H1 (cell line): ENCODE measurements at regions not wholly inside any gene's neighbourhood (a gene's known extent, or its start where the extent isn't known, plus 50 kb on each side); places are given as distances from the start of the nearest gene placed in this dataset.

Experiments
- CTCF ChIA-PET: fragments of 300-600 bp; sonication (Branson Sonifier 250); formaldehyde crosslinking; loops from one replicate; lab custom pipeline; 2021; ENCODE audit not compliant: partially characterized antibody; lab: Charles Lee
- POLR2A ChIA-PET: fragments of 300-600 bp; sonication (Branson Sonifier 250); formaldehyde crosslinking; loops from one replicate; lab custom pipeline; 2021; ENCODE audit warnings: inconsistent platforms; ENCODE audit not compliant: partially characterized antibody; lab: Charles Lee
- DNase-seq, 2 experiments: peaks; one replicate each; pipeline versions ENCODE4 v3.0.0 to v3.0.0-alpha.2; 2010 to 2022; ENCODE audit warnings: low spot score in 2 of 2, low read depth in 1 of 2, mixed read lengths in 1 of 2
- FAIRE-seq: peaks from 2 replicates; lab custom pipeline; 2011; peaks lifted over from hg19 to GRCh38; lab: Jason Lieb, UNC
- H2AFZ ChIP-seq: 2 replicates; pipeline ENCODE4 v1.8.1; 2012; ENCODE audit warnings: low read length, inconsistent platforms
- H2AK5ac ChIP-seq: 2 replicates; pipeline ENCODE4 v1.6.1; 2013; ENCODE audit warnings: low read depth, low read length
- H2BK120ac ChIP-seq: replicated peaks from 2 replicates; pipeline ENCODE3; 2013; ENCODE audit warnings: low read depth, low read length, inconsistent platforms
- H2BK12ac ChIP-seq: 2 replicates; pipeline ENCODE4 v1.6.1; 2013; ENCODE audit warnings: low read depth, low read length
- H2BK15ac ChIP-seq: 2 replicates; pipeline ENCODE4 v1.6.1; 2013; ENCODE audit warnings: low read length
- H2BK20ac ChIP-seq: 2 replicates; pipeline ENCODE4 v1.6.1; 2013; ENCODE audit warnings: low read length
- H2BK5ac ChIP-seq: 2 replicates; pipeline ENCODE4 v1.6.1; 2013; ENCODE audit warnings: low read depth, low read length
- H3K14ac ChIP-seq: 2 replicates; pipeline ENCODE4 v1.6.1; 2013; ENCODE audit warnings: inconsistent platforms; ENCODE audit not compliant: insufficient read length
- H3K18ac ChIP-seq: 2 replicates; pipeline ENCODE4 v1.6.1; 2013; ENCODE audit warnings: low read length; ENCODE audit errors: extremely low read depth
- H3K23ac ChIP-seq: 2 replicates; pipeline ENCODE4 v1.6.1; 2013; ENCODE audit warnings: inconsistent platforms; ENCODE audit not compliant: insufficient read length
- H3K23me2 ChIP-seq: 2 replicates; pipeline ENCODE4 v1.6.1; 2013; ENCODE audit warnings: low read depth, low read length
- H3K27ac ChIP-seq: 2 replicates; pipeline ENCODE4 v1.6.1; 2011; ENCODE audit warnings: low read depth, low read length, inconsistent platforms
- H3K27me3 ChIP-seq, 4 experiments: replicated peaks in 1 of 4; 1 replicate in 1 of 4; 2 replicates in 3 of 4; pipeline versions ENCODE4 v1.6.1 to v1.8.1; 2011 to 2013; ENCODE audit warnings: low read length in 3 of 4, mild to moderate bottlenecking in 3 of 4, inconsistent platforms in 2 of 4, mixed read lengths in 2 of 4, moderate library complexity in 1 of 4; ENCODE audit not compliant: control insufficient read depth in 3 of 4, insufficient read depth in 3 of 4; ENCODE audit errors: extremely low read depth in 1 of 4
- H3K36me3 ChIP-seq, 4 experiments: 2 replicates each; pipeline versions ENCODE4 v1.6.1 to v1.8.1; 2011 to 2013; ENCODE audit warnings: mild to moderate bottlenecking in 4 of 4, low read length in 3 of 4, moderate library complexity in 2 of 4, control low read depth in 1 of 4, inconsistent platforms in 1 of 4; ENCODE audit not compliant: insufficient read depth in 4 of 4, control insufficient read depth in 2 of 4
- H3K4ac ChIP-seq: replicated peaks from 2 replicates; pipeline ENCODE3; 2013; ENCODE audit warnings: low read length, low read depth, mixed read lengths, inconsistent platforms; ENCODE audit not compliant: insufficient read length
- H3K4me1 ChIP-seq, 4 experiments: replicated peaks in 1 of 4; 1 replicate in 1 of 4; 2 replicates in 3 of 4; pipeline versions ENCODE4 v1.6.1 to v1.8.1; 2011 to 2013; ENCODE audit warnings: low read length in 3 of 4, inconsistent platforms in 2 of 4, mixed read lengths in 1 of 4; ENCODE audit not compliant: insufficient read depth in 4 of 4, control insufficient read depth in 3 of 4
- H3K4me2 ChIP-seq, 2 experiments: 2 replicates each; pipeline versions ENCODE4 v1.6.1 to v1.8.1; 2011 to 2013; ENCODE audit warnings: low read depth in 2 of 2, low read length in 2 of 2, control low read depth in 1 of 2, inconsistent platforms in 1 of 2, mild to moderate bottlenecking in 1 of 2; ENCODE audit not compliant: insufficient read depth in 1 of 2
- H3K4me3 ChIP-seq, 4 experiments: fragments of 200-600, 300-600 bp in 1 of 4; sonication (generic), shearing (Covaris generic), sonication (Bioruptor Twin) in 1 of 4; 2 replicates each; pipeline versions ENCODE4 v1.5.1 to v1.8.1; 2011 to 2016; ENCODE audit warnings: low read length in 4 of 4, low read depth in 3 of 4, control low read depth in 2 of 4, inconsistent platforms in 2 of 4, mild to moderate bottlenecking in 2 of 4, mixed read lengths in 1 of 4, moderate library complexity in 1 of 4; ENCODE audit not compliant: insufficient read depth in 2 of 4; ENCODE audit errors: extremely low read depth in 1 of 4
- H3K56ac ChIP-seq: replicated peaks from 2 replicates; pipeline ENCODE3; 2013; ENCODE audit warnings: low read depth, mild to moderate bottlenecking, mixed read lengths, low read length, inconsistent platforms; ENCODE audit not compliant: insufficient read length
- H3K79me1 ChIP-seq: 2 replicates; pipeline ENCODE4 v1.6.1; 2013; ENCODE audit warnings: low read depth, low read length, control low read depth
- H3K79me2 ChIP-seq, 2 experiments: 2 replicates each; pipeline versions ENCODE4 v1.6.1 to v1.8.1; 2012 to 2013; ENCODE audit warnings: low read length in 2 of 2, mild to moderate bottlenecking in 2 of 2, inconsistent platforms in 1 of 2; ENCODE audit not compliant: insufficient read depth in 2 of 2, control insufficient read depth in 1 of 2
- H3K9ac ChIP-seq, 4 experiments: replicated peaks in 1 of 4; 1 replicate in 1 of 4; 2 replicates in 3 of 4; pipeline versions ENCODE4 v1.6.1 to v1.8.1; 2011 to 2013; ENCODE audit warnings: low read depth in 3 of 4, low read length in 3 of 4, control low read depth in 2 of 4, mild to moderate bottlenecking in 2 of 4, moderate library complexity in 2 of 4, inconsistent platforms in 1 of 4; ENCODE audit errors: extremely low read depth in 1 of 4
- H3K9me3 ChIP-seq, 2 experiments: 2 replicates each; pipeline versions ENCODE4 v1.6.1 to v1.8.1; 2012 to 2013; ENCODE audit warnings: mild to moderate bottlenecking in 2 of 2, moderate library complexity in 2 of 2, control low read depth in 1 of 2, inconsistent platforms in 1 of 2, low read depth in 1 of 2, low read length in 1 of 2, mixed read lengths in 1 of 2; ENCODE audit not compliant: insufficient read depth in 2 of 2
- H4K20me1 ChIP-seq, 2 experiments: replicated peaks in 1 of 2; 2 replicates each; pipeline versions ENCODE3 to v1.8.1; 2011 to 2013; ENCODE audit warnings: inconsistent platforms in 2 of 2, low read length in 2 of 2, mild to moderate bottlenecking in 1 of 2; ENCODE audit not compliant: insufficient read depth in 2 of 2, control insufficient read depth in 1 of 2
- H4K5ac ChIP-seq: 2 replicates; pipeline ENCODE4 v1.6.1; 2013; ENCODE audit warnings: low read length, low read depth, mixed read lengths, inconsistent platforms; ENCODE audit not compliant: insufficient read length
- H4K8ac ChIP-seq: 2 replicates; pipeline ENCODE4 v1.8.0; 2013; ENCODE audit warnings: mild to moderate bottlenecking, moderate library complexity, low read length, inconsistent platforms; ENCODE audit not compliant: insufficient read depth; ENCODE audit errors: extremely low read depth
- H4K91ac ChIP-seq: replicated peaks from 2 replicates; pipeline ENCODE3; 2013; ENCODE audit warnings: low read length, mixed read lengths, inconsistent platforms; ENCODE audit not compliant: insufficient read length
- ASH2L ChIP-seq: fragments of 200-600, 300-600 bp; sonication (generic); IDR thresholded peaks from one replicate; pipeline ENCODE4 v1.7.1; 2017; ENCODE audit warnings: low read length
- CBX8 ChIP-seq: fragments of 300-800, 300-1000 bp; sonication (generic); IDR thresholded peaks from 2 replicates; pipeline ENCODE4 v1.7.1; 2016; ENCODE audit warnings: low read depth, low read length, borderline replicate concordance
- CREB1 ChIP-seq: IDR thresholded peaks from 2 replicates; pipeline ENCODE4 v1.6.1; 2012; ENCODE audit warnings: inconsistent platforms
- RAD21 ChIP-seq, 2 experiments: IDR thresholded peaks in 1 of 2; conservative IDR thresholded peaks in 1 of 2; 2 replicates each; pipeline ENCODE4 v1.6.1; 2011; ENCODE audit warnings: low read depth in 2 of 2, low read length in 2 of 2, improper control_type of control experiment in 1 of 2, inconsistent platforms in 1 of 2, mild to moderate bottlenecking in 1 of 2, moderate library complexity in 1 of 2
- SAP30 ChIP-seq: fragments of 300-600 bp; sonication (generic); IDR thresholded peaks from 2 replicates; pipeline ENCODE4 v1.7.1; 2012; ENCODE audit warnings: low read length, moderate library complexity, mild to moderate bottlenecking, inconsistent platforms; ENCODE audit not compliant: insufficient read depth, insufficient replicate concordance
- WGBS, 2 experiments: shearing (Covaris generic) in 1 of 2; methylation state at CpG; one replicate each; pipeline versions ENCODE4 v1.1.6 to v1.1.7; 2013 to 2015; ENCODE audit warnings: low lambda C conversion rate in 2 of 2, mixed read lengths in 2 of 2, inconsistent platforms in 1 of 2, low coverage in 1 of 2, missing lambda C conversion rate in 1 of 2; ENCODE audit not compliant: insufficient replicate concordance in 2 of 2, insufficient coverage in 1 of 2, insufficient read length in 1 of 2; ENCODE audit errors: extremely low coverage in 1 of 2, missing lambda C conversion rate in 1 of 2; 5-methylcytosine and 5-hydroxymethylcytosine counted together

GRCh38 chr2:121030523-121030922, 254.5 kb downstream of the TFCP2L1 start:
- no peak overlapping the region for H4K91ac ChIP-seq
- H3K56ac ChIP-seq = no peak overlapping the region
- ChIA-PET POLR2A (interaction anchor here (2.2 kb wide), 1 partner anchor 45 kb away, joined by 10 read pairs; no protein-coding TSS in a partner anchor), CTCF (interaction anchor here (0.7 to 3.6 kb wide), 6 partner anchors 9 to 481 kb away, joined by 3 to 19 read pairs (median 4); no protein-coding TSS in a partner anchor)
- H2BK5ac ChIP-seq = no peak overlapping the region
- no peak overlapping the region for H2BK120ac ChIP-seq
- no peak overlapping the region for H2BK12ac ChIP-seq
- no peak overlapping the region for H2AFZ ChIP-seq
- no peak overlapping the region for H3K4ac ChIP-seq
- no peak overlapping the region for H3K14ac ChIP-seq
- no peak overlapping the region for H4K8ac ChIP-seq
- no peak for DNase-seq
- no peak overlapping the region for H2BK15ac ChIP-seq
- peaks cover 0 to 28% (median 15%) of the 10 kb centered on the region in 4 experiments; a peak in 6 of 7 replicates for H3K27me3 ChIP-seq
- no peak overlapping the region for H4K5ac ChIP-seq
- no peak overlapping the region for H3K4me3 ChIP-seq
- no peaks in the 10 kb centered on the region for H3K36me3 ChIP-seq
- TF ChIP-seq CBX8 (no peak), RAD21 (IDR thresholded peaks at IDR 0.05 in 1 of 2, conservative IDR thresholded peaks at IDR 0.05 in 1 of 2; ENCODE audit: low read depth in 2 of 2, low read length in 2 of 2) (no peak), CREB1 (no peak), ASH2L (no peak), SAP30 (no peak)
- TF ChIP-seq, all 59 proteins: peak for 0
- Histone ChIP-seq H3K79me2 (no peaks in the 10 kb centered on the region), H3K23me2 (no peaks in the 10 kb centered on the region), H3K4me1 (no peaks in the 10 kb centered on the region), H3K9ac (no peak overlapping the region), H3K23ac (no peak overlapping the region), H3K79me1 (no peaks in the 10 kb centered on the region), H3K9me3 (no peaks in the 10 kb centered on the region), H3K4me2 (no peak overlapping the region), H2AK5ac (no peak overlapping the region), H3K18ac (no peak overlapping the region), H3K27ac (no peak overlapping the region), H4K20me1 (peaks cover 0 to 3% of the 10 kb centered on the region in 2 experiments), H2BK20ac (no peak overlapping the region)
- no peak for FAIRE-seq
- 66% methylated on average over 3 of the region's 3 CpGs; no CpG with 5 or more reads in 1 of the 2 experiments for WGBS, 2 experiments
